ENCODE measurements at regions not wholly inside any gene's neighbourhood (a gene's known extent, or its start where the extent isn't known, plus 50 kb on each side); places are given as distances from the start of the nearest gene placed in this dataset.

DNA sequence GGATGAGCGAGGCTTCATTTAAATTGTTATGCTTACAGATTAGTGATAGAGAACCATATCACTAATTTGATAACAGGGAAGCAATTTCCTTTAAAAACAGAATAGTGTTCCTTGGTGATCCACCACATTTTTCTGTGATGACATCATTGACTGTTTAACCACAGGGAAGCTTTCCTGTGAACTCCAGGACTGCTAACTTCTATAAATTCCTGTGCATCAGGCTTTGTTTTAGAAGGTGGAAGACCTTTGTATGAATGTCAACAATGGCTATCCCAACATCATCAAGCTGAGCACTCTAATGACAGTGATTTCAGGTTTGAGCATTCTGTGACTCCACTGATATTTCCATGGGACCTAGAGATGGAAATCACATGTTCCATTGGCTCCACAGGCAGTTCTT is 177.1 kb downstream of the RMST start (continued):
- no peak for TF ChIP-seq SUPT20H (IDR thresholded peaks at IDR 0.05; ENCODE audit: borderline replicate concordance, control insufficient read depth, low read depth, low read length)
- no peak for TF ChIP-seq NFIC (IDR thresholded peaks at IDR 0.05; ENCODE audit: low read depth, low read length)
- TF ChIP-seq, protein P1, sequence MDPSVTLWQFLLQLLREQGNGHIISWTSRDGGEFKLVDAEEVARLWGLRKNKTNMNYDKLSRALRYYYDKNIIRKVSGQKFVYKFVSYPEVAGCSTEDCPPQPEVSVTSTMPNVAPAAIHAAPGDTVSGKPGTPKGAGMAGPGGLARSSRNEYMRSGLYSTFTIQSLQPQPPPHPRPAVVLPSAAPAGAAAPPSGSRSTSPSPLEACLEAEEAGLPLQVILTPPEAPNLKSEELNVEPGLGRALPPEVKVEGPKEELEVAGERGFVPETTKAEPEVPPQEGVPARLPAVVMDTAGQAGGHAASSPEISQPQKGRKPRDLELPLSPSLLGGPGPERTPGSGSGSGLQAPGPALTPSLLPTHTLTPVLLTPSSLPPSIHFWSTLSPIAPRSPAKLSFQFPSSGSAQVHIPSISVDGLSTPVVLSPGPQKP (IDR thresholded peaks at IDR 0.05; ENCODE audit: low read depth, low read length), result no peak
- TF ChIP-seq, protein P2, sequence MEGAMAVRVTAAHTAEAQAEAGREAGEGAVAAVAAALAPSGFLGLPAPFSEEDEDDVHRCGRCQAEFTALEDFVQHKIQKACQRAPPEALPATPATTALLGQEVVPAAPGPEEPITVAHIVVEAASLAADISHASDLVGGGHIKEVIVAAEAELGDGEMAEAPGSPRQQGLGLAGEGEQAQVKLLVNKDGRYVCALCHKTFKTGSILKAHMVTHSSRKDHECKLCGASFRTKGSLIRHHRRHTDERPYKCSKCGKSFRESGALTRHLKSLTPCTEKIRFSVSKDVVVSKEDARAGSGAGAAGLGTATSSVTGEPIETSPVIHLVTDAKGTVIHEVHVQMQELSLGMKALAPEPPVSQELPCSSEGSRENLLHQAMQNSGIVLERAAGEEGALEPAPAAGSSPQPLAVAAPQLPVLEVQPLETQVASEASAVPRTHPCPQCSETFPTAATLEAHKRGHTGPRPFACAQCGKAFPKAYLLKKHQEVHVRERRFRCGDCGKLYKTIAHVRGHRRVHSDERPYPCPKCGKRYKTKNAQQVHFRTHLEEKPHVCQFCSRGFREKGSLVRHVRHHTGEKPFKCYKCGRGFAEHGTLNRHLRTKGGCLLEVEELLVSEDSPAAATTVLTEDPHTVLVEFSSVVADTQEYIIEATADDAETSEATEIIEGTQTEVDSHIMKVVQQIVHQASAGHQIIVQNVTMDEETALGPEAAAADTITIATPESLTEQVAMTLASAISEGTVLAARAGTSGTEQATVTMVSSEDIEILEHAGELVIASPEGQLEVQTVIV (IDR thresholded peaks at IDR 0.05; ENCODE audit: borderline replicate concordance, partially characterized antibody), result no peak
- TF ChIP-seq PAX8 (IDR thresholded peaks at IDR 0.05), result no peak

- intact Hi-C loops (cut with micrococcal nuclease; ENCODE audit: unreplicated experiment) (no loop called here), in situ Hi-C loops (cut with MboI) (no loop called here)
- Histone ChIP-seq H3K79me2 (ENCODE audit: control insufficient read depth, insufficient read depth, low read length) (no peaks in the 10 kb centered on the region), H3K27ac (ENCODE audit: control insufficient read depth, insufficient read depth) (no peak overlapping the region), H3K4me3 (no peak overlapping the region), H3K4me2 (ENCODE audit: control insufficient read depth, insufficient read depth) (no peak overlapping the region), H2AFZ (ENCODE audit: control insufficient read depth, low read depth, low read length) (no peak overlapping the region), H3K9me3 (replicated peaks; ENCODE audit: control insufficient read depth, insufficient read depth, low read length) (no peaks in the 10 kb centered on the region), H3K4me1 (ENCODE audit: control insufficient read depth, insufficient read depth, low read length) (no peaks in the 10 kb centered on the region), H3K36me3 (ENCODE audit: control insufficient read depth in 2 of 2, insufficient read depth in 2 of 2, low read length in 1 of 2) (no peaks in the 10 kb centered on the region), H3K9ac (ENCODE audit: control insufficient read depth, insufficient read depth, low read length) (no peak overlapping the region), H3K27me3 (replicated peaks in 1 of 2; ENCODE audit: control insufficient read depth in 2 of 2, insufficient read depth in 2 of 2, low read length in 1 of 2) (no peaks in the 10 kb centered on the region), H4K20me1 (ENCODE audit: control insufficient read depth, insufficient read depth) (no peaks in the 10 kb centered on the region)
- no peak for DNase-seq (ENCODE audit: low read depth, low spot score)
- RAD21 ChIA-PET (ENCODE audit: unreplicated experiment), result no interaction called here
- BruUV-seq (replicated peaks), result no TSS peak
- FAIRE-seq, result no peak
- no peak for ATAC-seq
- CTCF ChIA-PET, result no interaction called here
- 15% methylated on average over 5 of the region's 6 CpGs for WGBS (ENCODE audit: insufficient coverage, insufficient replicate concordance, low lambda C conversion rate, missing lambda C conversion rate)
- SMC1A ChIA-PET (ENCODE audit: uncharacterized antibody, unreplicated experiment), result no interaction called here
- POLR2A ChIA-PET, result no interaction called here
- no peak for TF ChIP-seq GATAD2B (conservative IDR thresholded peaks at IDR 0.05; ENCODE audit: low read depth)
- TF ChIP-seq ASH2L (IDR thresholded peaks at IDR 0.05; ENCODE audit: borderline replicate concordance, low read depth), result no peak
- TF ChIP-seq SP1 (IDR thresholded peaks at IDR 0.05; ENCODE audit: low read depth, low read length), result no peak
- TF ChIP-seq RUNX3 (IDR thresholded peaks at IDR 0.05; ENCODE audit: low read length), result no peak
- no peak for TF ChIP-seq FOXM1 (IDR thresholded peaks at IDR 0.05; ENCODE audit: low read depth, low read length)
- TF ChIP-seq ATF7 (IDR thresholded peaks at IDR 0.05; ENCODE audit: low read depth), result no peak
- TF ChIP-seq FOXK2 (IDR thresholded peaks at IDR 0.05), result no peak
- no peak for TF ChIP-seq FOS (IDR thresholded peaks at IDR 0.05; ENCODE audit: borderline replicate concordance, extremely low read depth, insufficient read length)
- TF ChIP-seq, protein P3, sequence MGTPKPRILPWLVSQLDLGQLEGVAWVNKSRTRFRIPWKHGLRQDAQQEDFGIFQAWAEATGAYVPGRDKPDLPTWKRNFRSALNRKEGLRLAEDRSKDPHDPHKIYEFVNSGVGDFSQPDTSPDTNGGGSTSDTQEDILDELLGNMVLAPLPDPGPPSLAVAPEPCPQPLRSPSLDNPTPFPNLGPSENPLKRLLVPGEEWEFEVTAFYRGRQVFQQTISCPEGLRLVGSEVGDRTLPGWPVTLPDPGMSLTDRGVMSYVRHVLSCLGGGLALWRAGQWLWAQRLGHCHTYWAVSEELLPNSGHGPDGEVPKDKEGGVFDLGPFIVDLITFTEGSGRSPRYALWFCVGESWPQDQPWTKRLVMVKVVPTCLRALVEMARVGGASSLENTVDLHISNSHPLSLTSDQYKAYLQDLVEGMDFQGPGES (IDR thresholded peaks at IDR 0.05), result no peak
- no peak for TF ChIP-seq MTA2 (IDR thresholded peaks at IDR 0.05; ENCODE audit: low read depth)
- no peak for TF ChIP-seq MTA3 (IDR thresholded peaks at IDR 0.05; ENCODE audit: borderline replicate concordance, low read length)
Observed at GRCh38 chr12:97640826-97641225, 178.2 kb downstream of the RMST start.
